GM12891 (cell line): ENCODE measurements at regions not wholly inside any gene's neighbourhood (a gene's known extent, or its start where the extent isn't known, plus 50 kb on each side); places are given as distances from the start of the nearest gene placed in this dataset.

Source experiments
- POLR2A ChIP-seq: IDR thresholded peaks from 2 replicates; pipeline ENCODE4 v1.6.1; 2011; ENCODE audit warnings: low read depth, low read length, control low read depth
- POLR2AphosphoS5 ChIP-seq: IDR thresholded peaks from 2 replicates; pipeline ENCODE4 v1.6.1; 2011; ENCODE audit warnings: low read depth, low read length, control low read depth
- POU2F2 ChIP-seq: IDR thresholded peaks from 2 replicates; pipeline ENCODE4 v1.6.1; 2011; ENCODE audit warnings: low read depth, mild to moderate bottlenecking, control low read depth, low read length, moderate library complexity
- TAF1 ChIP-seq: IDR thresholded peaks from 2 replicates; pipeline ENCODE4 v1.6.1; 2011; ENCODE audit warnings: low read depth, low read length, control low read depth

DNA sequence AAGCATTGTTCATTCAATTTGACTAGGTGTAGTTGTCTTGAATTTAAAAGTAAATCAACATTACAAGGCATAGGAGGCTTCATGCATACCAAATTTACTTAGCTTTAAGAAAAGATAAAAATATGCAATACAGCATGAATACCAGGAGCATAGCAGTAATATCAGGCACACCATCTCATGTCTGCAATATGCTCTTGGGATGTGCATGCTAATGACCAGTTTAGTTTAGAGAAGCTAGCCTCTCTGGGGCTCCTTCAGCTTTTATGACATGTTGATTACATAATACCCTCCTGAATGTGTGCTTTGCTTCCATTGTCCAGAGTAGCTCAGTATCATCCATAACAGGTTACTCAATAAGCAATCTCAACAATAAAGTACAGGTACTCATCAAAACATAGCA, 497.2 kb downstream of the FLRT2 start:
- TF ChIP-seq POLR2A, result no peak
- no peak for TF ChIP-seq POLR2AphosphoS5
- TF ChIP-seq POU2F2, result no peak
- TF ChIP-seq TAF1, result no peak
